ENCODE measurements at regions not wholly inside any gene's neighbourhood (a gene's known extent, or its start where the extent isn't known, plus 50 kb on each side); places are given as distances from the start of the nearest gene placed in this dataset.

GRCh38 chr2:207289295-207290018 is 123.7 kb upstream of the KLF7 start:
- no peak for DNase-seq

GRCh38 chr2:207290833-207291624 is 125.3 kb upstream of the KLF7 start:
- no peak for DNase-seq

- no peak for DNase-seq
These were observed 126.0 kb upstream of the KLF7 start for GRCh38 chr2:207291625-207292252.

- DNase-seq: no peak
These were observed 130.7 kb upstream of the KLF7 start for GRCh38 chr2:207296265-207296948.

- no peak for DNase-seq
These were observed 135.1 kb upstream of the KLF7 start for GRCh38 chr2:207300817-207301216.

GRCh38 chr2:207304761-207305160 is 139.0 kb upstream of the KLF7 start:
- no peak for DNase-seq

GRCh38 chr2:207308519-207309224 is 142.9 kb upstream of the KLF7 start:
- DNase-seq: no peak

GRCh38 chr2:207311316-207312005 is 145.7 kb upstream of the KLF7 start:
- no peak for DNase-seq

- DNase-seq: no peak
These were observed 146.2 kb upstream of the KLF7 start for GRCh38 chr2:207312006-207312356.

GRCh38 chr2:207313947-207314346 is 148.2 kb upstream of the KLF7 start:
- no peak for DNase-seq

GRCh38 chr2:207315131-207315530 is 149.4 kb upstream of the KLF7 start:
- DNase-seq: no peak

- DNase-seq: no peak
These were observed 150.7 kb upstream of the KLF7 start for GRCh38 chr2:207316484-207316883.

GRCh38 chr2:207316906-207317305 is 151.2 kb upstream of the KLF7 start:
- DNase-seq: no peak

- no peak for DNase-seq
These were observed 151.7 kb upstream of the KLF7 start for GRCh38 chr2:207317378-207317984.

GRCh38 chr2:207318181-207318628 is 152.5 kb upstream of the KLF7 start:
- DNase-seq: no peak

GRCh38 chr2:207319316-207319715 is 153.6 kb upstream of the KLF7 start:
- DNase-seq: no peak

- no peak for DNase-seq
These were observed 154.8 kb upstream of the KLF7 start for GRCh38 chr2:207320381-207321159.

- no peak for DNase-seq
These were observed 155.8 kb upstream of the KLF7 start for GRCh38 chr2:207321514-207321913.

GRCh38 chr2:207324001-207324400 is 158.3 kb upstream of the KLF7 start:
- no peak for DNase-seq

- DNase-seq: no peak
These were observed 161.8 kb upstream of the KLF7 start for GRCh38 chr2:207327513-207327912.

Data from renal pelvis (tissue), 1 donor.